Cardiac muscle cell (in vitro differentiated cells and primary cell): ENCODE measurements at regions not wholly inside any gene's neighbourhood (a gene's known extent, or its start where the extent isn't known, plus 50 kb on each side); places are given as distances from the start of the nearest gene placed in this dataset.

Source experiments
- DNase-seq, 2 donors: peaks; one replicate each; pipeline versions ENCODE4 v3.0.0 to v3.0.0-alpha.2; 2010 to 2017; ENCODE audit warnings: low read depth in 1 of 2, low spot score in 1 of 2
- H3K27ac ChIP-seq: fragments of 200-600 bp; sonication (generic); 2 replicates; pipeline ENCODE4 v1.5.1; 2016
- H3K27me3 ChIP-seq: fragments of 200-600 bp; sonication (generic); 2 replicates; pipeline ENCODE4 v1.6.0; 2016; ENCODE audit warnings: control low read depth
- H3K36me3 ChIP-seq: fragments of 200-600 bp; sonication (generic); 2 replicates; pipeline ENCODE4 v1.5.1; 2016; ENCODE audit warnings: control low read depth
- H3K4me1 ChIP-seq: fragments of 200-600 bp; sonication (generic); 2 replicates; pipeline ENCODE4 v1.8.1; 2017; ENCODE audit warnings: low read depth, mild to moderate bottlenecking, mixed run types
- H3K4me3 ChIP-seq: fragments of 200-600 bp; sonication (generic); 2 replicates; pipeline ENCODE4 v1.5.1; 2016; ENCODE audit warnings: mild to moderate bottlenecking
- H3K9me3 ChIP-seq: fragments of 200-600 bp; sonication (generic); 2 replicates; pipeline ENCODE4 v1.5.1; 2017; ENCODE audit warnings: low read depth, mild to moderate bottlenecking, control low read depth
- CTCF ChIP-seq: IDR thresholded peaks from 2 replicates; pipeline ENCODE4 v1.5.1; 2012; ENCODE audit warnings: low read depth, mild to moderate bottlenecking, low read length

- Histone ChIP-seq H3K4me3 (no peak overlapping the region), H3K27ac (no peak overlapping the region), H3K27me3 (no peaks in the 10 kb centered on the region), H3K9me3 (no peaks in the 10 kb centered on the region), H3K4me1 (no peaks in the 10 kb centered on the region), H3K36me3 (no peaks in the 10 kb centered on the region)
- TF ChIP-seq CTCF = no peak
- DNase-seq = no peak
Measured at GRCh38 chr14:104301731-104302460, 163.5 kb downstream of the KIF26A start.

- Histone ChIP-seq H3K36me3 (no peaks in the 10 kb centered on the region), H3K27me3 (no peaks in the 10 kb centered on the region), H3K4me3 (no peak overlapping the region), H3K27ac (no peak overlapping the region), H3K9me3 (no peaks in the 10 kb centered on the region), H3K4me1 (no peaks in the 10 kb centered on the region)
- no peak for TF ChIP-seq CTCF
- no peak for DNase-seq
Measured at GRCh38 chr14:104302794-104303405, 164.5 kb downstream of the KIF26A start.

DNA sequence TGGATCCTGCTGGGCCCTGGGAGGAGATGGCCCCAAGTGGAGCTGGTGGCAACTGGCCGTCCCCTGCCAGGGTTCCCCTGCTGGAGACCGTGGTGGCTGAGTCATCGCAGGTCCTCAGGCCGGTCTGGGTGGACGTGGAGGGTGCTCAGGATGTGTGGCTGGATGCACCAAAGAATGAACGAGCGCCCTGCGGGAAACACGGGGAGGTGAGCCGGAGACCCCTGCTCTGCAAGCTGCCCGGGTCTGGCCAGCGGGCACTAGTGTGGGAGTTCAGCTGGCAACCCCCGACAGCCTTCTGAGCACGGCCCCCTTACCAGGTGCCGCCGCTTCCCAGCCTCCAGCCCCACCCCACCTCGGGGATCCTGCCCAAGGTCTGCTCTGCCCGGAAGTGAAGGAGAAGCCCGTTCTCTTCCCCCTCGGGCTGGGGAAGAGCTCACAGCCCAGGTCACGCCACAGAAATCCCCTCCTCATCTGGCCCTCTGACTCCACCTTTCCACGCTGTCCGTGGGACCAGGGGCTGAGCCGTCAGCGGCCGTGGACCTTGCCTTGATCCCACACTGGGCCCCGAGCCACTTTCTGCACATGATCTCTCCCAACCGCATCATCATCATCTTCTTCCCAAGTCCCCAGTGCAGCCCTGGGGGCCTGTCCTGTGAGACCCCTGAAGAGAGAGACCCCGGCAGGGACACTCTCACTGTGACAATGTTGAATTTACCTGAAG, 165.5 kb downstream of the KIF26A start:
- H3K4me1 ChIP-seq = no peaks in the 10 kb centered on the region
- no peaks in the 10 kb centered on the region for H3K27me3 ChIP-seq
- H3K4me3 ChIP-seq = no peak overlapping the region
- H3K27ac ChIP-seq = no peak overlapping the region
- no peaks in the 10 kb centered on the region for H3K9me3 ChIP-seq
- TF ChIP-seq CTCF = no peak
- no peaks in the 10 kb centered on the region for H3K36me3 ChIP-seq
- DNase-seq = no peak

GRCh38 chr14:104304451-104305351, 166.3 kb downstream of the KIF26A start:
- Histone ChIP-seq H3K36me3 (no peaks in the 10 kb centered on the region), H3K27ac (no peak overlapping the region), H3K9me3 (no peaks in the 10 kb centered on the region), H3K27me3 (no peaks in the 10 kb centered on the region), H3K4me3 (no peak overlapping the region), H3K4me1 (no peaks in the 10 kb centered on the region)
- no peak for DNase-seq
- no peak for TF ChIP-seq CTCF
